Neural cell (in vitro differentiated cells): ENCODE measurements at regions not wholly inside any gene's neighbourhood (a gene's known extent, or its start where the extent isn't known, plus 50 kb on each side); places are given as distances from the start of the nearest gene placed in this dataset.

Source experiments
- CTCF ChIP-seq: fragments of 450-650 bp; IDR thresholded peaks from 2 replicates; pipeline ENCODE4 v1.5.1; 2014; ENCODE audit warnings: antibody characterized with exemption, mild to moderate bottlenecking, moderate library complexity; ENCODE audit not compliant: poor library complexity, severe bottlenecking
- EP300 ChIP-seq: fragments of 450-650 bp; conservative IDR thresholded peaks from 2 replicates; pipeline ENCODE4 v1.6.1; 2014; ENCODE audit warnings: antibody characterized with exemption, mild to moderate bottlenecking, moderate library complexity; ENCODE audit not compliant: poor library complexity, severe bottlenecking
- EZH2 ChIP-seq: fragments of 200-600, 300-800 bp; shearing (Covaris generic), sonication (generic); IDR thresholded peaks from 2 replicates; pipeline ENCODE4 v1.6.1; 2014; ENCODE audit warnings: antibody characterized with exemption, low read length, borderline replicate concordance, mild to moderate bottlenecking; ENCODE audit not compliant: insufficient read depth, poor library complexity, severe bottlenecking
- MXI1 ChIP-seq: fragments of 450-650 bp; conservative IDR thresholded peaks from 2 replicates; pipeline ENCODE4 v1.6.1; 2014; ENCODE audit warnings: antibody characterized with exemption, mild to moderate bottlenecking; ENCODE audit not compliant: poor library complexity, severe bottlenecking
- RAD21 ChIP-seq: fragments of 450-650 bp; conservative IDR thresholded peaks from 2 replicates; pipeline ENCODE4 v1.6.1; 2014; ENCODE audit warnings: antibody characterized with exemption, mild to moderate bottlenecking, moderate library complexity

- TF ChIP-seq EP300 (no peak), CTCF (no peak), RAD21 (no peak), EZH2 (no peak), MXI1 (no peak)
Measured at GRCh38 chr10:8407501-8408021, 353.1 kb downstream of the GATA3 start.
